GM18498 (cell line): ENCODE measurements at regions not wholly inside any gene's neighbourhood (a gene's known extent, or its start where the extent isn't known, plus 50 kb on each side); places are given as distances from the start of the nearest gene placed in this dataset.
A peak's percentile ranks its signal among the peaks of the same experiment; 100 is the strongest.

Experiments used
- ATAC-seq: cut with Tn5 transposase; IDR thresholded peaks from one replicate; pipeline ENCODE4 v1.9.1; 2021; ENCODE audit warnings: mild to moderate bottlenecking, moderate library complexity; ENCODE audit not compliant: unreplicated experiment

- no peak for ATAC-seq
These were observed 174.5 kb upstream of the GAP43 start for GRCh38 chr3:115448851-115449250.

- no peak for ATAC-seq
These were observed 173.3 kb upstream of the GAP43 start for GRCh38 chr3:115450036-115450435.

GRCh38 chr3:115464036-115464435 lies 159.3 kb upstream of the GAP43 start:
- no peak for ATAC-seq

GRCh38 chr3:115469649-115470048 lies 153.7 kb upstream of the GAP43 start:
- peak; percentile 69 for ATAC-seq

- ATAC-seq, result no peak
These were observed 153.1 kb upstream of the GAP43 start for GRCh38 chr3:115470254-115470653.

- no peak for ATAC-seq
These were observed 147.9 kb upstream of the GAP43 start for GRCh38 chr3:115475178-115476041.

GRCh38 chr3:115476472-115476871 lies 146.8 kb upstream of the GAP43 start:
- ATAC-seq, result no peak

- ATAC-seq, result no peak
These were observed 145.0 kb upstream of the GAP43 start for GRCh38 chr3:115478359-115478758.

- ATAC-seq, result no peak
These were observed 136.4 kb upstream of the GAP43 start for GRCh38 chr3:115486880-115487279.

GRCh38 chr3:115487968-115488367 lies 135.3 kb upstream of the GAP43 start:
- ATAC-seq, result no peak

GRCh38 chr3:115488409-115488808 lies 134.9 kb upstream of the GAP43 start:
- no peak for ATAC-seq

GRCh38 chr3:115494826-115495225 lies 128.5 kb upstream of the GAP43 start:
- no peak for ATAC-seq

- ATAC-seq, result no peak
These were observed 124.9 kb upstream of the GAP43 start for GRCh38 chr3:115498421-115498820.

GRCh38 chr3:115498898-115499297 lies 124.4 kb upstream of the GAP43 start:
- ATAC-seq, result no peak

- ATAC-seq, result no peak
These were observed 123.6 kb upstream of the GAP43 start for GRCh38 chr3:115499666-115500065.

GRCh38 chr3:115500795-115501194 lies 122.5 kb upstream of the GAP43 start:
- ATAC-seq, result no peak

GRCh38 chr3:115502128-115502527 lies 121.2 kb upstream of the GAP43 start:
- no peak for ATAC-seq

GRCh38 chr3:115503394-115503793 lies 119.9 kb upstream of the GAP43 start:
- ATAC-seq, result no peak

- ATAC-seq, result no peak
These were observed 114.7 kb upstream of the GAP43 start for GRCh38 chr3:115508562-115508961.

GRCh38 chr3:115512565-115513415 lies 110.5 kb upstream of the GAP43 start:
- ATAC-seq, result peak; percentile 51

- peak; percentile 40 for ATAC-seq
These were observed 109.9 kb upstream of the GAP43 start for GRCh38 chr3:115513416-115513800.

- ATAC-seq, result no peak
These were observed 105.8 kb upstream of the GAP43 start for GRCh38 chr3:115517457-115518050.
